Activated T-helper 2 cell treated with anti-CD3 and anti-CD28 coated beads, Interferon-gamma antibody, Interleukin-2, Interleukin-4, amounts not matched to agents 10 μg/mL and 5 μg/mL and 100 μg/mL, durations not matched to agents 14 hours and 24 hours and 36 hours (primary cell): ENCODE measurements at regions not wholly inside any gene's neighbourhood (a gene's known extent, or its start where the extent isn't known, plus 50 kb on each side); places are given as distances from the start of the nearest gene placed in this dataset.

Experiments used
- DNase-seq: peaks from one replicate; pipeline ENCODE4 v3.0.0; 2021; ENCODE audit warnings: low spot score
- H3K27ac Mint-ChIP-seq: one replicate; pipeline ENCODE4 v1.8.0; 2021; ENCODE audit warnings: mixed read lengths
- H3K27me3 Mint-ChIP-seq: one replicate; pipeline ENCODE4 v1.8.0; 2021; ENCODE audit warnings: low read depth, mixed read lengths
- H3K36me3 Mint-ChIP-seq: one replicate; pipeline ENCODE4 v1.8.0; 2021; ENCODE audit warnings: low read depth, mixed read lengths
- H3K4me1 Mint-ChIP-seq: one replicate; pipeline ENCODE4 v1.8.0; 2021; ENCODE audit warnings: low read depth, mixed read lengths
- H3K4me3 Mint-ChIP-seq: one replicate; pipeline ENCODE4 v1.8.0; 2021; ENCODE audit warnings: low read depth, mild to moderate bottlenecking, moderate library complexity, mixed read lengths
- H3K9me3 Mint-ChIP-seq: one replicate; pipeline ENCODE4 v1.8.0; 2021; ENCODE audit warnings: mixed read lengths
- intact Hi-C: fragments of 100-400 bp; cut with micrococcal nuclease; formaldehyde crosslinking; loops from one replicate; pipeline ENCODE4 v1.15.1; 2023

DNA sequence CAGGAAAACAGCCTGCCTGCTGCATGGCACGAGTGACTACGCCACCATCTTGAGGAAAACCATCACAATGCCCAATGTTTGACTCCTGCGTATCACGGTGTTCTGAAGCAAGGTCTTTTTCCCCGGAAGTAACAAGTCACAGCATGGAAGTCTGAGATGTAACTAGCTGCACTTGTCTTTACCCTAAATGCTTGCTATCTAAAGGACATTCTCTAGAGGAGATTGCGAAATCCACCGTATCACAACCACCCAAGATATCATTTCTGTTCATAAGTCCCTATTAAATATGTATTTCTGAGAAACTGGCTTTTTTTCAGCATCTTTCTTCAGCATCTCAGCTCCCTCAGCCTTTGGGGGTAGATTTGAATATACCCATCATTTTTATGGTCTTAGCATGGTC, 1565.1 kb downstream of the ARAP2 start:
- H3K4me1 Mint-ChIP-seq, result no peaks in the 10 kb centered on the region
- intact Hi-C loops, result no loop called here
- H3K9me3 Mint-ChIP-seq, result peaks cover 21% of the 10 kb centered on the region
- H3K27ac Mint-ChIP-seq, result no peak overlapping the region
- no peak for DNase-seq
- no peaks in the 10 kb centered on the region for H3K36me3 Mint-ChIP-seq
- H3K4me3 Mint-ChIP-seq, result no peak overlapping the region
- no peaks in the 10 kb centered on the region for H3K27me3 Mint-ChIP-seq

GRCh38 chr4:34709564-34709963, 1534.8 kb downstream of the ARAP2 start:
- Mint-ChIP-seq H3K4me3 (no peak overlapping the region), H3K27ac (no peak overlapping the region), H3K27me3 (no peaks in the 10 kb centered on the region), H3K36me3 (no peaks in the 10 kb centered on the region), H3K9me3 (peaks cover 56% of the 10 kb centered on the region), H3K4me1 (no peaks in the 10 kb centered on the region)
- intact Hi-C loops, result no loop called here
- DNase-seq, result no peak

GRCh38 chr4:34718576-34719245, 1525.6 kb downstream of the ARAP2 start:
- DNase-seq, result no peak
- Mint-ChIP-seq H3K9me3 (no peaks in the 10 kb centered on the region), H3K36me3 (no peaks in the 10 kb centered on the region), H3K27me3 (no peaks in the 10 kb centered on the region), H3K27ac (no peak overlapping the region), H3K4me3 (no peak overlapping the region), H3K4me1 (no peaks in the 10 kb centered on the region)
- intact Hi-C loops, result no loop called here

GRCh38 chr4:34720571-34720970, 1523.7 kb downstream of the ARAP2 start:
- H3K27me3 Mint-ChIP-seq, result no peaks in the 10 kb centered on the region
- no peak overlapping the region for H3K27ac Mint-ChIP-seq
- H3K36me3 Mint-ChIP-seq, result no peaks in the 10 kb centered on the region
- DNase-seq, result no peak
- no peaks in the 10 kb centered on the region for H3K4me1 Mint-ChIP-seq
- no peak overlapping the region for H3K4me3 Mint-ChIP-seq
- intact Hi-C loops, result no loop called here
- H3K9me3 Mint-ChIP-seq, result no peaks in the 10 kb centered on the region

DNA sequence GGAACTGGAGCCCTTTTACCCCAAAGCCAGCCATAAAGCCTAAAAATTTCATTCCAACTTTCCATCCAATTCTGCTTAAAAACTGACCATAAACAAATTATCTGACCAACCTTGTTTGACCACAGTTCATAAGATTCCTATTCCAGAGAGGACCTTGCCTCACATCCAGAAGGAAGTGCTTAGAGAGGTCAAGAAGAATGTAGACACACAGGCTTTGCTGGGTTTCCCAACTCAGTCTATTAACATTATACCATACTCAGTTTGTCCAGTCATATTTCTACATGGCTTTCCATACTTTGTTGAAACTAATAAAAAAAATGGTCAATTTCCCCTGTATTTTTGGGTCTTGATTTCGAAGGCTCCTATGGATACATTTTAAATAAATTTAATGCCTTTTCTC, 1522.5 kb downstream of the ARAP2 start:
- Mint-ChIP-seq H3K9me3 (no peaks in the 10 kb centered on the region), H3K4me3 (no peak overlapping the region), H3K27ac (no peak overlapping the region), H3K4me1 (no peaks in the 10 kb centered on the region), H3K36me3 (no peaks in the 10 kb centered on the region), H3K27me3 (no peaks in the 10 kb centered on the region)
- no peak for DNase-seq
- intact Hi-C loops, result no loop called here

DNA sequence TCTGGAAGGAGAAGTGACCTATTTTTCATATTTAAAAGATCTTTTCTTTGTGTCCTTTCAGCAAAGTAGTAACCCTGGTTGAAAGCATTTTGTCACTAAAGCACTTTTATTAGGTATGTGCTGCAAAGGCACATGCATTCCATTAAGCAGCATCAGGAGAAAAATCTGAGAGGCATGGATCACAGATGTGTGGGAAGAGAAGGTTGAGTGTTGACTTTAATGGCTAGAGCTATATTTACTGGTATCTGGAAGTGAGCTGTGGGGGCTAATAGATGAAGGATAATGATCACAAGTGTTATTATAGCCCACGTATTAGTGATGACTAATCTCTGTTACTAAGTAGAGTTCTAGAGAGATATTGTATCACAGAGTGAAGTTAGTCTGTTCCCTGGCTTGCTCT, 1520.7 kb downstream of the ARAP2 start:
- intact Hi-C loops, result no loop called here
- peaks cover 3% of the 10 kb centered on the region for H3K9me3 Mint-ChIP-seq

GRCh38 chr4:34724491-34724890, 1519.8 kb downstream of the ARAP2 start:
- intact Hi-C loops, result no loop called here
- peaks cover 4% of the 10 kb centered on the region for H3K9me3 Mint-ChIP-seq

More for the DNA sequence above, 1520.7 kb downstream of the ARAP2 start:
- Mint-ChIP-seq H3K4me1 (no peaks in the 10 kb centered on the region), H3K4me3 (no peak overlapping the region), H3K27ac (no peak overlapping the region), H3K36me3 (no peaks in the 10 kb centered on the region), H3K27me3 (no peaks in the 10 kb centered on the region)
- no peak for DNase-seq

GRCh38 chr4:34731070-34731469, 1513.2 kb downstream of the ARAP2 start:
- H3K36me3 Mint-ChIP-seq, result no peaks in the 10 kb centered on the region
- intact Hi-C loops, result no loop called here
- no peaks in the 10 kb centered on the region for H3K4me1 Mint-ChIP-seq
- H3K27me3 Mint-ChIP-seq, result no peaks in the 10 kb centered on the region
- H3K27ac Mint-ChIP-seq, result no peak overlapping the region
- DNase-seq, result no peak
- peaks cover 10% of the 10 kb centered on the region for H3K9me3 Mint-ChIP-seq
- H3K4me3 Mint-ChIP-seq, result no peak overlapping the region

More at GRCh38 chr4:34724491-34724890, 1519.8 kb downstream of the ARAP2 start:
- H3K4me1 Mint-ChIP-seq, result no peaks in the 10 kb centered on the region
- H3K36me3 Mint-ChIP-seq, result no peaks in the 10 kb centered on the region
- DNase-seq, result no peak
- no peak overlapping the region for H3K4me3 Mint-ChIP-seq
- no peak overlapping the region for H3K27ac Mint-ChIP-seq
- H3K27me3 Mint-ChIP-seq, result no peaks in the 10 kb centered on the region

DNA sequence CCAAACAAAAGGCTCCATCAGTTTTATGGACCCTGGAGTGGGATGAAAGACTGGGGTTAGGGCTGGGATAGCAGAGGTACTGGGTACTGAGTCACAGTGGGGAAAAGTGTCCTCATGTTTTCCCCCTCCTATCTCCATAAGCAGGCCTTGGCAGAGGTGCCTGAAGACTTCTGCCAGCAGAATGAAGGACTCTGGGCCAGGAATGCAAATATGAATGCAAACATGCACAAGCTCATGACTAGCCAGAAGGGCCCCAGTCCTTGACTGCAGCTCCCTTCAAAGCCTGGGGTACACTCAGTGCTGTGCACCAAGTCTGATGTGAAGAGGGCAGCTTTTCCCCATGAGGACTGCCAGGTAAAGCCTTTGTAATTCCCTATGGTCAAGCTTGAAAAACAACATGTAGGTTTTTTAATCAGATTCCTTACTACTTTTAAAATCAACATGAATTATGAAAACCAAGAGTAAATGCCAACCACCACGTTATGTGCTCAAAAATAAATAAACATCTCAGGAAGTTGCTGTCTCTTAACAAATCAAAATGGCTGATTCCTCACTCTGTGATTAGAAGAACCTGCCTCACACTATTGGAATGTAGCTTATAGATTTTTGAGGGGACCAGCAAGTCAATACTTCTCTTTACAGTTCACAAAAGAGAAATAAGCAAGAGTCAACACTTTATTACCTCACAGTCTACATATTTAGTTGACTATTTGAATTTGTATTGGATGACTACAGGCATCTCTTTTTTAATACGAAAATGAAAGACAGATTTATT, 1512.0 kb downstream of the ARAP2 start:
- intact Hi-C loops, result no loop called here

DNA sequence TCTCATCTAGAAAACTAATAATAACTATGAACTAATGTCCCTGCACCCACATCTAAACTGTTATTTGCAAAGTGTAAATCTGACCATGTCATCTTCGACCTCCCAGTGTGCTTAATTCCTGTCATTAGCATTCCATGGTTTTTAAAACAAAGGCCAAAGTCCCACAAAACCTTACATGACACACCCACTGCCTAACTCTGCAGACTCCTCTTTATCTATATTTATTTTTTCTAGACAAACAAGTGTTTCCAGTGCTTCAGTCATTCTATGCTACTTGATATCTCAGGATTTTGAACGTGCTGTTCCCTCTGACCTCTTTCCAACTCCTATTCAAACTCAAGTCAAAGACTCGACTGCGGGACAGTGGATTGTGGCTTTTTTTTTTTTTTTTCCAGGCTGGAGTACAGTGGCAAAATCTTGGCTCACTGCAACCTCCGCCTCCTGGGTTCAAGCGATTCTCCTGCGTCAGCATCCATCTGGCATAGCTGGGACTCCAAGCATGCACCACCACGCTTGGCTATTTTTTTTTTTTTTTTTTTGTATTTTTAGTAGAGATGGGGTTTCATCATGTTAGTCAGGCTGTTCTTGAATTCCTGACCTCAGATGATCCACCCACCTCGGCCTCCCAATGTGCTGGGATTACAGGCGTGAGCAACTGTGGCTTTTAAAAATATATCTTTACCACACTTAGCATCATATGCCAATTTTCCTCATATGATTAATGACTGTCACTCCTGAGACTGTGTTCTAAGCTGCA, 1511.0 kb downstream of the ARAP2 start:
- Mint-ChIP-seq H3K27me3 (no peaks in the 10 kb centered on the region), H3K36me3 (no peaks in the 10 kb centered on the region), H3K4me3 (no peak overlapping the region), H3K4me1 (no peaks in the 10 kb centered on the region), H3K27ac (no peak overlapping the region), H3K9me3 (peaks cover 14% of the 10 kb centered on the region)
- no peak for DNase-seq
- intact Hi-C loops, result no loop called here

More for the DNA sequence above, 1512.0 kb downstream of the ARAP2 start:
- Mint-ChIP-seq H3K27ac (no peak overlapping the region), H3K4me3 (no peak overlapping the region), H3K27me3 (no peaks in the 10 kb centered on the region), H3K4me1 (no peaks in the 10 kb centered on the region), H3K36me3 (no peaks in the 10 kb centered on the region), H3K9me3 (peaks cover 10% of the 10 kb centered on the region)
- no peak for DNase-seq

DNA sequence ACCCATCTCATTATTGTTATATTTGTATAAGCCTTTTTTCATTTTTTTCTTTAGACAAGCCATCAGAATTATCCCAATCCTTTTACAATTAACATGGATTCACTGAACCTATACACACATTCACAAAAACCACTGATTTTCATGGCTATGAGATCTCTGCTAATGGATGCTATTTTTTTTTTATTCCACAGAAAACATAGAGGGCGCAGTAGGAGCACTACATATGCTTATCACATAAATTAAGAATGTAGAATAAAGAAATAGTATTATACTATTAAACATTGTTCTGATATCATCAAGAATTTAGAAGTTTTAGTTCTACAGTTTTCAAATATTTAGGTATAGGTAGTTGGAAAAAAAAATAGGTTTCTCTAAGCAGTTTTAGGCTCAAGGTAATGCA, 1477.4 kb downstream of the ARAP2 start:
- H3K9me3 Mint-ChIP-seq, result peaks cover 4% of the 10 kb centered on the region
- no peaks in the 10 kb centered on the region for H3K4me1 Mint-ChIP-seq
- intact Hi-C loops, result no loop called here
- no peaks in the 10 kb centered on the region for H3K27me3 Mint-ChIP-seq
- no peak for DNase-seq
- H3K27ac Mint-ChIP-seq, result no peak overlapping the region
- H3K4me3 Mint-ChIP-seq, result no peak overlapping the region
- no peaks in the 10 kb centered on the region for H3K36me3 Mint-ChIP-seq

DNA sequence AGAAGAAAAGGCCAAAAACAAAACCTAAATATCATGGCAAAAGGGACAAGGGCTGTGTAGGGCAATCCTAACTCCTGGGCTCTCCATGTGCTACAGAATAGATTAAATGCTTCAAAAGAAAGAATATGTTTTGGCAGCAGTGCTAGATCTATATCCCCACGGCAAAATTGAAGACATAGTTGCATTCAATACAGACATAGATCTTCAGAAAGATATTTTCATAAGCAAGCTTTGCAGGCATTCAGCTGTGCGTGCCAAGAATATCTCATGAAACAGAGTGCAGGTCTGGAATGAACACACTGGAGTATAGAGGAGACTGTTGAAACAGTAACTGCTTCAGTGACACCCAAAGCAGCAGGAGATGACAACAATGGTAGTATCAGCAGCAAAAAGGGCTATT, 1476.9 kb downstream of the ARAP2 start:
- no peak overlapping the region for H3K4me3 Mint-ChIP-seq
- no peaks in the 10 kb centered on the region for H3K4me1 Mint-ChIP-seq
- no peak overlapping the region for H3K27ac Mint-ChIP-seq
- no peaks in the 10 kb centered on the region for H3K27me3 Mint-ChIP-seq
- H3K36me3 Mint-ChIP-seq, result no peaks in the 10 kb centered on the region
- peaks cover 4% of the 10 kb centered on the region for H3K9me3 Mint-ChIP-seq
- intact Hi-C loops, result no loop called here
- DNase-seq, result no peak

- intact Hi-C loops, result no loop called here
- Mint-ChIP-seq H3K4me3 (no peak overlapping the region), H3K9me3 (peaks cover 14% of the 10 kb centered on the region), H3K4me1 (no peaks in the 10 kb centered on the region), H3K36me3 (no peaks in the 10 kb centered on the region), H3K27ac (no peak overlapping the region), H3K27me3 (no peaks in the 10 kb centered on the region)
- no peak for DNase-seq
Measured at GRCh38 chr4:34771632-34772031, 1472.7 kb downstream of the ARAP2 start.
